HL-60 (cell line): ENCODE measurements at regions not wholly inside any gene's neighbourhood (a gene's known extent, or its start where the extent isn't known, plus 50 kb on each side); places are given as distances from the start of the nearest gene placed in this dataset.
"Not testable (repeated sequence)": the region's sequence is repeated elsewhere in the genome, so short reads cannot be mapped to it uniquely, and the experiment has no call there.

ENCODE experiments used
- DNase-seq, 2 experiments: peaks; one replicate each; pipeline ENCODE4 v3.0.0-alpha.2; 2010 to 2020; ENCODE audit warnings: low read depth in 1 of 2, low spot score in 1 of 2
- H3K27ac ChIP-seq: fragments of 250-450 bp; sonication (Bioruptor Pico); replicated peaks from 2 replicates; pipeline ENCODE4 v1.5.1; 2020; ENCODE audit warnings: mild to moderate bottlenecking, moderate library complexity
- H3K27me3 ChIP-seq: fragments of 250-450 bp; sonication (Bioruptor Pico); 2 replicates; pipeline ENCODE4 v1.5.1; 2021; ENCODE audit warnings: mild to moderate bottlenecking, moderate library complexity; ENCODE audit not compliant: insufficient read depth, poor library complexity, severe bottlenecking
- H3K4me3 ChIP-seq: replicated peaks from 2 replicates; pipeline ENCODE4 v1.5.1; 2011; ENCODE audit warnings: mild to moderate bottlenecking, control low read depth, low read length; ENCODE audit not compliant: insufficient read depth
- GABPA ChIP-seq: IDR thresholded peaks from 2 replicates; pipeline ENCODE4 v1.6.1; 2012; ENCODE audit warnings: low read depth
- POLR2AphosphoS5 ChIP-seq: IDR thresholded peaks from 2 replicates; pipeline ENCODE4 v1.6.1; 2012; ENCODE audit warnings: low read depth
- SPI1 ChIP-seq: IDR thresholded peaks from 2 replicates; pipeline ENCODE4 v1.6.1; 2012; ENCODE audit warnings: low read depth, mild to moderate bottlenecking, borderline replicate concordance
- TF ChIP-seq, protein P1 (sequence below): IDR thresholded peaks from one replicate; pipeline ENCODE4 v1.5.1; 2011; ENCODE audit warnings: low read length, control low read depth, inconsistent platforms; ENCODE audit not compliant: insufficient read depth
- TF ChIP-seq, protein P2 (sequence below): IDR thresholded peaks from 2 replicates; pipeline ENCODE4 v1.6.1; 2012; ENCODE audit warnings: low read depth; ENCODE audit not compliant: insufficient replicate concordance

DNA sequence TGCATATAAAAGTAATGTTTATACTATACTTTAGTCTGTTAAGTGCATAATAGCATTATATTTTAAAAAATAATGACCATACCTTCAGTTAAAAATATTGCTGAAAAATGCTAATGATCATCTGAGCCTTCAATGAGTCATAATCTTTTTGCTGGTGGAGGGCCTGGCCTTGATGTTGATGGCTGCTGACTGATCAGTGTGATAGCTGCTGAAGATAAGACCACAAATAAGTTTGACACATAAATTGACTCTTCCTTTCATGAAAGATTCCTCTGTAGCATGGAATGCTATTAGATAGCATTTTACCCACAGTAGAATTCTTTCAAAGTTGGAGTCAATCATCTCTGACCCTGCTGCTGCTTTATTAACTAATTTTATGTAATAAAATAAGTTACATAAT, 128.4 kb upstream of the CCDC85A start:
- no peak for DNase-seq
- no peaks in the 10 kb centered on the region for H3K27me3 ChIP-seq
- TF ChIP-seq, protein P1, sequence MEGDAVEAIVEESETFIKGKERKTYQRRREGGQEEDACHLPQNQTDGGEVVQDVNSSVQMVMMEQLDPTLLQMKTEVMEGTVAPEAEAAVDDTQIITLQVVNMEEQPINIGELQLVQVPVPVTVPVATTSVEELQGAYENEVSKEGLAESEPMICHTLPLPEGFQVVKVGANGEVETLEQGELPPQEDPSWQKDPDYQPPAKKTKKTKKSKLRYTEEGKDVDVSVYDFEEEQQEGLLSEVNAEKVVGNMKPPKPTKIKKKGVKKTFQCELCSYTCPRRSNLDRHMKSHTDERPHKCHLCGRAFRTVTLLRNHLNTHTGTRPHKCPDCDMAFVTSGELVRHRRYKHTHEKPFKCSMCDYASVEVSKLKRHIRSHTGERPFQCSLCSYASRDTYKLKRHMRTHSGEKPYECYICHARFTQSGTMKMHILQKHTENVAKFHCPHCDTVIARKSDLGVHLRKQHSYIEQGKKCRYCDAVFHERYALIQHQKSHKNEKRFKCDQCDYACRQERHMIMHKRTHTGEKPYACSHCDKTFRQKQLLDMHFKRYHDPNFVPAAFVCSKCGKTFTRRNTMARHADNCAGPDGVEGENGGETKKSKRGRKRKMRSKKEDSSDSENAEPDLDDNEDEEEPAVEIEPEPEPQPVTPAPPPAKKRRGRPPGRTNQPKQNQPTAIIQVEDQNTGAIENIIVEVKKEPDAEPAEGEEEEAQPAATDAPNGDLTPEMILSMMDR = no peak
- TF ChIP-seq SPI1 (no peak), POLR2AphosphoS5 (no peak), GABPA (no peak)
- TF ChIP-seq, protein P2, sequence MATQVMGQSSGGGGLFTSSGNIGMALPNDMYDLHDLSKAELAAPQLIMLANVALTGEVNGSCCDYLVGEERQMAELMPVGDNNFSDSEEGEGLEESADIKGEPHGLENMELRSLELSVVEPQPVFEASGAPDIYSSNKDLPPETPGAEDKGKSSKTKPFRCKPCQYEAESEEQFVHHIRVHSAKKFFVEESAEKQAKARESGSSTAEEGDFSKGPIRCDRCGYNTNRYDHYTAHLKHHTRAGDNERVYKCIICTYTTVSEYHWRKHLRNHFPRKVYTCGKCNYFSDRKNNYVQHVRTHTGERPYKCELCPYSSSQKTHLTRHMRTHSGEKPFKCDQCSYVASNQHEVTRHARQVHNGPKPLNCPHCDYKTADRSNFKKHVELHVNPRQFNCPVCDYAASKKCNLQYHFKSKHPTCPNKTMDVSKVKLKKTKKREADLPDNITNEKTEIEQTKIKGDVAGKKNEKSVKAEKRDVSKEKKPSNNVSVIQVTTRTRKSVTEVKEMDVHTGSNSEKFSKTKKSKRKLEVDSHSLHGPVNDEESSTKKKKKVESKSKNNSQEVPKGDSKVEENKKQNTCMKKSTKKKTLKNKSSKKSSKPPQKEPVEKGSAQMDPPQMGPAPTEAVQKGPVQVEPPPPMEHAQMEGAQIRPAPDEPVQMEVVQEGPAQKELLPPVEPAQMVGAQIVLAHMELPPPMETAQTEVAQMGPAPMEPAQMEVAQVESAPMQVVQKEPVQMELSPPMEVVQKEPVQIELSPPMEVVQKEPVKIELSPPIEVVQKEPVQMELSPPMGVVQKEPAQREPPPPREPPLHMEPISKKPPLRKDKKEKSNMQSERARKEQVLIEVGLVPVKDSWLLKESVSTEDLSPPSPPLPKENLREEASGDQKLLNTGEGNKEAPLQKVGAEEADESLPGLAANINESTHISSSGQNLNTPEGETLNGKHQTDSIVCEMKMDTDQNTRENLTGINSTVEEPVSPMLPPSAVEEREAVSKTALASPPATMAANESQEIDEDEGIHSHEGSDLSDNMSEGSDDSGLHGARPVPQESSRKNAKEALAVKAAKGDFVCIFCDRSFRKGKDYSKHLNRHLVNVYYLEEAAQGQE = no peak
- H3K27ac ChIP-seq = no peak overlapping the region
- no peak overlapping the region for H3K4me3 ChIP-seq

DNA sequence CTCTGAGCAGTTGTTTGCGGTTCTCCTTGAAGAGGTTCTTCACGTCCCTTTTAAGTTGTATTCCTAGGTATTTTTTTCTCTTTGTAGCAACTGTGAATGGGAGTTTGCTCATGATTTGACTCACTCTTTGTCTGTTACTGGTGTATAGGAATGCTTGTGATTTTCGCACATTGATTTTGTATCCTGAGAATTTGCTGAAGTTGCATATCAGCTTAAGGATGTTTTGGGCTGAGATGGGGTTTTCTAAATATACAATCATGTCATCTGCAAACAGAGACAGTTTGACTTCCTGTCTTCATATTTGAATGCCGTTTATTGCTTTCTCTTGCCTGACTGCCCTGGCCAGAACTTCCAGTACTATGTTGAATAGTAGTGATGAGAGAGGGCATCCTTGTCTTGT, 122.5 kb upstream of the CCDC85A start:
- not testable (repeated sequence) for H3K27me3 ChIP-seq, H3K27ac ChIP-seq, DNase-seq, H3K4me3 ChIP-seq

DNA sequence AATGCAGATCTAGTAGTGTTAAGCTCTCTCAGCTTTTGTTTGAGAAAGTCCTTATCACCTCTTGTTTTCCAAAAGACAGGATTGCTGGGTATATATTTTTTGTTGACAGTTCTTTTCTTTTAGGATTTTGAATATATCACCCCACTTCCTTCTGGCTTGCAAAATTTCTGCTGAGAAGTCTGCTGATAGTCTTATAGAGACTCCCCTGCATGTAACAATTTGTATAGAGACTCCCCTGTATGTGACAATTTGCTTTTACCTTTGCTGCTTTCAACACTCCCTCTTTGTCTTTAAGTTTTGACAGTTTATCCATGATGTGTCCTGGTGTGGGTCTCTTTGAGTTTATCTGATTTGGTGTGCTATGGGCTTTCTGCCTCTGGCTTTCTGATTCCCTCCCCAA, 115.0 kb upstream of the CCDC85A start:
- Histone ChIP-seq H3K4me3 (no peak overlapping the region), H3K27ac (no peak overlapping the region), H3K27me3 (no peaks in the 10 kb centered on the region)
- TF ChIP-seq POLR2AphosphoS5 (no peak), GABPA (no peak)
- DNase-seq = no peak

DNA sequence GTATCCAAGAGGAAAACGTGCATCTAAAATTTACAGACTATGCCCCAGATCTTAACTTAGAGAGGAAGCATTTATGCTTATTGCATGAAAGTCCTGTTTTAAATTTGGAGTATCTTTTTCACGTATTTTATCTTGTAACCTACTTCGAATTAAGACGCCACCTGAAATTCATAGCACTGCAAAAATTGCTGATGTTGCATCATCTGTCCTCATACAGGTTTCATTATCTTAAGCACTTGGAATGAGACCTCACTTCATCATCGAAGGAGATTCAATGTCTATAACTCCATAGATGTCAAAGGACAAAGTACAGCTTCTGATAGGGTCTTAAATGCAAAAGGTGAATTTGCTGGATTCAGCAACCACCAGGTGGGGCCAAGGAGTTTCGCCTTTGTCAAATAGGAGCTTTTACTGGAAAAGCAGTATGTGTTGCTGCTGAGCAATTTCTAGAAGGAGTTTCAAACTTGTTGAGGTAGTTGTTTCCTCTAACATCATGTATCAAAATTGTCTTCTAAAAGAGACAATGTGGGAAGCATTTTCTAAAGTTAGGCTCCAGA, 106.4 kb upstream of the CCDC85A start:
- TF ChIP-seq SPI1 = no peak
- TF ChIP-seq GABPA = no peak
- TF ChIP-seq, protein P2 = no peak
- TF ChIP-seq POLR2AphosphoS5 = no peak
- TF ChIP-seq, protein P1 = peak; percentile 9
- Histone ChIP-seq H3K27me3 (no peaks in the 10 kb centered on the region), H3K27ac (no peak overlapping the region), H3K4me3 (no peak overlapping the region)
- no peak for DNase-seq

DNA sequence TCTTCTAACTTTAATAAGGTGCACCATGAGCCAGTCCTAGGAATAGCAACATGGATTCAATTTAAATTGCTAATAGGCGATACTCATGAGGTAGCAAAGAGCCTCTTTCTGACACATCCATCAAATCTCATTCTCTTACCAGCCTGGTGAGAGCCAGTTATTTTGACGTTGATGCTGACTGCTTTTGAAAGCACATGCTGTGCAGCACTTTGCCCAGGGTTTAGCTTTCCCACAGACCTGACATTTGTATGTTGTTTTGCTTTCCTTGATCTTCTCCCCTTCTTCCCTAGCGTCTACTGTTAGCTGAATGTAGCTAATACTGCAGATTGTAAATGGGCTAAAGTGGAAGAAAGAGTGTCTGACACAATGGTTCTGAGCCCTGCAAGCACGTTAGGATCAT, 101.1 kb upstream of the CCDC85A start:
- DNase-seq = no peak
- Histone ChIP-seq H3K27ac (no peak overlapping the region), H3K4me3 (no peak overlapping the region), H3K27me3 (no peaks in the 10 kb centered on the region)
- TF ChIP-seq POLR2AphosphoS5 = no peak
